Natural killer cell treated with Interleukin-12 subunit alpha and Interleukin-12 subunit beta and Interleukin-15 and Interleukin-18, amount 100 ng/mL, for 72 hours (primary cell): ENCODE measurements at regions not wholly inside any gene's neighbourhood (a gene's known extent, or its start where the extent isn't known, plus 50 kb on each side); places are given as distances from the start of the nearest gene placed in this dataset.

Experiments
- ATAC-seq, 2 donors: fragments of 150-1000 bp; cut with Tn5 transposase in 1 of 2; sonication (Bioruptor Pico), chemical (Tn5 transposase) in 1 of 2; 2 replicates each; pipeline ENCODE4 v1.10.0; 2021
- DNase-seq: peaks from one replicate; pipeline ENCODE4 v3.0.0; 2022; ENCODE audit warnings: low spot score
- H3K27ac Mint-ChIP-seq, 2 donors: 1 replicate in 1 of 2; 2 replicates in 1 of 2; pipeline ENCODE4 v1.8.0; 2022; ENCODE audit warnings: mixed read lengths in 2 of 2, mild to moderate bottlenecking in 1 of 2, moderate library complexity in 1 of 2
- H3K27me3 Mint-ChIP-seq, 2 donors: 1 replicate in 1 of 2; 2 replicates in 1 of 2; pipeline ENCODE4 v1.8.0; 2022; ENCODE audit warnings: mixed read lengths in 2 of 2
- H3K36me3 Mint-ChIP-seq: one replicate; pipeline ENCODE4 v1.8.0; 2022; ENCODE audit warnings: mixed read lengths
- H3K4me1 Mint-ChIP-seq, 2 donors: 1 replicate in 1 of 2; 2 replicates in 1 of 2; pipeline ENCODE4 v1.8.0; 2022; ENCODE audit warnings: low read depth in 2 of 2, mixed read lengths in 2 of 2, mild to moderate bottlenecking in 1 of 2
- H3K4me3 Mint-ChIP-seq: one replicate; pipeline ENCODE4 v1.8.0; 2022; ENCODE audit warnings: mixed read lengths
- H3K9me3 Mint-ChIP-seq: 2 replicates; pipeline ENCODE4 v1.8.0; 2022; ENCODE audit warnings: mixed read lengths

GRCh38 chr10:78912361-78913218 is 156.2 kb upstream of the ZMIZ1 start:
- no peaks in the 10 kb centered on the region for H3K27me3 Mint-ChIP-seq
- no peak for ATAC-seq
- H3K4me1 Mint-ChIP-seq: no peaks in the 10 kb centered on the region
- H3K27ac Mint-ChIP-seq: no peak overlapping the region
- no peak overlapping the region for H3K4me3 Mint-ChIP-seq
- H3K36me3 Mint-ChIP-seq: no peaks in the 10 kb centered on the region
- H3K9me3 Mint-ChIP-seq: no peaks in the 10 kb centered on the region
- no peak for DNase-seq

- Mint-ChIP-seq H3K27me3 (no peaks in the 10 kb centered on the region), H3K4me1 (no peaks in the 10 kb centered on the region), H3K9me3 (no peaks in the 10 kb centered on the region), H3K36me3 (no peaks in the 10 kb centered on the region), H3K27ac (no peak overlapping the region), H3K4me3 (no peak overlapping the region)
- no peak for DNase-seq
- ATAC-seq: no peak
Observed at GRCh38 chr10:78913219-78914059, 155.3 kb upstream of the ZMIZ1 start.

DNA sequence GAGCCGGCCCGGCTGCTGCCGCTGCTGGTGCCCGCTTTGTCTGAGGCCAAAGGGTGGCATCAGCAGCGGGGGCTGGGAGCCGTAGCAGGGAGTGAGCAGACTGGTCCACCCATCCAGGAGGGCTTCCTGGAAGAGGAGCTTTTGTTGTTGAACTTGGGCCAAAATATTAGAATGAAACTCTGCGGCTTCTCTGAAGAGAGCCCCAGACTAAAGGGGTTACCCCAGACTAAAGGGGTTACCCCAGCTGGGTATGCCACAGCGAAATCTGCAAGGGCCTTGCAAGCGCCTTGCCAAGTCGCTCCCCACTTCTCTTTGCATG is 154.7 kb upstream of the ZMIZ1 start:
- ATAC-seq: no peak

GRCh38 chr10:78914502-78915189 is 154.1 kb upstream of the ZMIZ1 start:
- Mint-ChIP-seq H3K4me1 (no peaks in the 10 kb centered on the region), H3K27me3 (peaks cover 0 to 2% of the 10 kb centered on the region in 2 donors), H3K4me3 (no peak overlapping the region), H3K27ac (no peak overlapping the region), H3K9me3 (no peaks in the 10 kb centered on the region), H3K36me3 (no peaks in the 10 kb centered on the region)
- ATAC-seq (no peak), DNase-seq (no peak)

More for the DNA sequence above, 154.7 kb upstream of the ZMIZ1 start:
- DNase-seq: no peak
- H3K9me3 Mint-ChIP-seq: no peaks in the 10 kb centered on the region
- H3K27me3 Mint-ChIP-seq: peaks cover 0 to 2% of the 10 kb centered on the region in 2 donors
- no peaks in the 10 kb centered on the region for H3K36me3 Mint-ChIP-seq
- H3K27ac Mint-ChIP-seq: no peak overlapping the region
- H3K4me3 Mint-ChIP-seq: no peak overlapping the region
- H3K4me1 Mint-ChIP-seq: no peaks in the 10 kb centered on the region

DNA sequence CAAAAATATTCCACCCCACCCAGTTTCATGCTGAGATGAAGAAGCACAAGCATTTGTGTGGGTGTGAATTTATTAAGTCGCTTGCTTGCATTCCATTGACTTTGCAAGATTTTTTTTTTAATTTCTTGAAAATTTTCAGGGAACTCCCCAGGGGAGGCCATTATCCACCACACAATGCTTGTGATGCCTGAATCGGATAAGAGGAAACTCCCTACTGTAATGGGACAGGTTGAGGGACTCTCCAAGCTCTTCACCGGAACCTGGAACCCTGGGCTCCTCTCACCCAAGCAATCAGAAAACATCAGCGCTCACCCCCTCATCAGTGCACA is 153.6 kb upstream of the ZMIZ1 start:
- no peak for ATAC-seq
- DNase-seq: no peak
- Mint-ChIP-seq H3K4me1 (no peaks in the 10 kb centered on the region), H3K27me3 (peaks cover 0 to 2% of the 10 kb centered on the region in 2 donors), H3K4me3 (no peak overlapping the region), H3K36me3 (no peaks in the 10 kb centered on the region), H3K27ac (no peak overlapping the region), H3K9me3 (no peaks in the 10 kb centered on the region)

- Mint-ChIP-seq H3K27me3 (peaks cover 0 to 2% of the 10 kb centered on the region in 2 donors), H3K4me3 (no peak overlapping the region), H3K27ac (no peak overlapping the region), H3K4me1 (no peaks in the 10 kb centered on the region), H3K36me3 (no peaks in the 10 kb centered on the region), H3K9me3 (no peaks in the 10 kb centered on the region)
- ATAC-seq: no peak
- no peak for DNase-seq
Observed at GRCh38 chr10:78916227-78916626, 152.5 kb upstream of the ZMIZ1 start.

DNA sequence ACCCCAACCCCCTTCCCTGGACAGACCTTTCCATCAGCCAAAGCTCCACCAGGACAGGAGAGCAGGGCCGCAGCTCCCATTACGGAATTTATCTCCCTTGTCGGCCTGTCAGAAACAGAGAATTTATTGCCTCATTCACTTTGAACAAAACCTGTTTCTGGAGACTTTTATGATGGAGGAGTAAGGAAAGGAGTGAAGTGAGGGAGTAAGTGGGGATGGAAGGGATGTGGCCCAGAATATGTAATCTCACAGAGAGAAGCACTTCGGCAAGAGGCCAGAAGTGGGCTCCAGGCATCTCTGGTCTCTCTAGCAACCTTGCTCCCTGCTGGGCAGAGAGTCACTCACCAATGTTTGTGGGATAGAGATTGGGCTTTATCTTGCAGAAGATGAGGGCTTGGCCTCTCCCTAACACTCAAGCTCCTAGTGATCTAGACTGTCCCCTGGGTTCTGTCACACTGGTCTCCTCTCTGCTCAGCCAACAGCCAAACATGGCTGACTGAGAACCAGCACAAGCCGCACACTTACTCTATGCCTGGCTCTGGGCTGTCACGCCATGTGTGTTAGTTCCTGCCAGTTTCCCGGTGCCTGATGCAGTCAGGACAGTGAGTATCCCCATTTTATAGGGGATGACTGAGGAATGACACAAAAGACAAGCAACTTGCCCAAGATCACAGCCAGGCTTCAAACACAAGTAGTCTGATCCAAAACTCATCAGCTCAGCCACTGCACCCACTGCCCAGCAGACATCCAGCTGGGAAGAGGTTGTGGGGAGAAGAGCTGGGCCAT is 149.4 kb upstream of the ZMIZ1 start:
- DNase-seq (no peak), ATAC-seq (no peak)
- Mint-ChIP-seq H3K4me3 (no peak overlapping the region), H3K4me1 (no peaks in the 10 kb centered on the region), H3K9me3 (no peaks in the 10 kb centered on the region), H3K36me3 (no peaks in the 10 kb centered on the region), H3K27ac (no peak overlapping the region), H3K27me3 (peaks cover 0 to 9% of the 10 kb centered on the region in 2 donors)

DNA sequence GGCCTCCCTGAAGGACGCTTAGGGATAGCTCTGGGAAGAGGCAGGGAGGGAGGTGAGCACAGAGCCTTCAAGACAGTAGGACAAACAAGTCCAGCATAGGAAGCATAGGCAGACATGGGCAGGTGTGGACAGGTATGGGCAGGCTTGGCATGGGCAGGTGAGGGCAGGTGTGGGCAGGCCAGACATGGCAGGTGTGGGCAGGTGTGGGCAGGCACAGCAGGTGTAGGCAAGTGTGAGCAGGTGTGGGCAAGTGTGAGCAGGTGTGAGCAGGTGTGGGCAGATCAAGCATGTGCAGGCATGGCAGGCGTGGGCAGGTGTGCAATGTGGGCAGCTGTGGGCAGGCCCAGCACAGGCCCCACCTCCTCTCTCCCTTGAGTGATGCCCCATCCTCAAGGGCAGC is 148.8 kb upstream of the ZMIZ1 start:
- ATAC-seq: peak; percentile 43 to 51

DNA sequence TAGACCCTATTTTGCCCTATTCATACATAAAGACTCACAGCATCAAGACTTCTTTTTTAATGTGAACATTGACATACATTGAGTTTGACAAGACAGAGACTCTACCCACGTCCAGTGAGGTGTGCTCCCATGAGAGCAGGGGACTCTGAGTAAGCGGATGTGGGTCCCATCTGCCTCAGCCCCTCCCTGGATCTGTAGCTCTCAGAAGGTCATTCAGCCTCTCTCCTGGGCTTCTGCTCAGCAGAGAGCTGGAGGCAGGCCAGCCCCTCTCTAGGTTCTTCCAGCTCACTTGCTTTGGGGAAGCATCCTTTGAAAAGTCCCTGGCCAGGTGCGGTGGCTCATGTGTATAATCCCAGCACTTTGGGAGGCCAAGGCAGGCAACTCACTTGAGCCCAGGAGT is 146.9 kb upstream of the ZMIZ1 start:
- ATAC-seq (no peak), DNase-seq (no peak)
- Mint-ChIP-seq H3K36me3 (no peaks in the 10 kb centered on the region), H3K9me3 (no peaks in the 10 kb centered on the region), H3K27me3 (peaks cover 0 to 9% of the 10 kb centered on the region in 2 donors), H3K27ac (no peak overlapping the region), H3K4me1 (no peaks in the 10 kb centered on the region), H3K4me3 (no peak overlapping the region)

More for the DNA sequence above, 148.8 kb upstream of the ZMIZ1 start:
- Mint-ChIP-seq H3K27ac (no peak overlapping the region), H3K4me3 (no peak overlapping the region), H3K27me3 (peaks cover 0 to 9% of the 10 kb centered on the region in 2 donors), H3K9me3 (no peaks in the 10 kb centered on the region), H3K4me1 (no peaks in the 10 kb centered on the region), H3K36me3 (no peaks in the 10 kb centered on the region)
- DNase-seq: no peak

DNA sequence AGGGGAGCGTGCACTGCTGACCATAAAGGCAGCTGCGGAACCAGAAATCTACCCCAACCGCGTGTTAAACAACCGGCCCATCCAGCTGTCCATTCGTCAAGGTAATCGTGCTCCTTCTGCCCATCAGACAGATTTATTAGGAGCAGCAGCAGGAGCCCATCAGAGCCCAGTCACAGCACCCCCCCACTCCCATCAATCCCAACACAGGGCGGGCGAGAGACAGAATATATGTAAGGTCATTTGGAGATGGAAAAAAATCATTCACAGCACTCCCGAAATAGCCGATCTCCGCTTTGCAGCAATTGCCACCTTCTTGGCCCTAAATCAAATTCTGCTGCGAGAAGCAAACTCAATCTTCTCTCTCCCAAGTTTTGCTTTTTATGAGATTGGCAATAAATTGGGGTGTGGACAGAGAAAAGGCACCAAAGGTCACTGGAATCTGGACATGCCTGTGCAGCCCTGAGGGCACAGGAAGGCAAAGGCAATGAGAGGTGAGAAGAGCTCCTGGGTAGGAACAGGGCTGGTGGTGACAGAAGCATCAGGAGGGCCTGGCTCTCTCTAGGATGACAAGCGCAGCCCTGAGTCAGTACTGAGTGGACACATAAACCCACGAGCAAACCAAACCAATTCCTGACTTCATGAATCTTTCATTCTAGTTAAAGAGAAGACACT is 145.0 kb upstream of the ZMIZ1 start:
- peaks cover 6 to 13% of the 10 kb centered on the region in 2 donors for H3K27me3 Mint-ChIP-seq
- H3K9me3 Mint-ChIP-seq: no peaks in the 10 kb centered on the region
- no peak overlapping the region for H3K4me3 Mint-ChIP-seq
- H3K4me1 Mint-ChIP-seq: no peaks in the 10 kb centered on the region
- no peaks in the 10 kb centered on the region for H3K36me3 Mint-ChIP-seq
- no peak overlapping the region for H3K27ac Mint-ChIP-seq
- no peak for DNase-seq
- no peak for ATAC-seq

DNA sequence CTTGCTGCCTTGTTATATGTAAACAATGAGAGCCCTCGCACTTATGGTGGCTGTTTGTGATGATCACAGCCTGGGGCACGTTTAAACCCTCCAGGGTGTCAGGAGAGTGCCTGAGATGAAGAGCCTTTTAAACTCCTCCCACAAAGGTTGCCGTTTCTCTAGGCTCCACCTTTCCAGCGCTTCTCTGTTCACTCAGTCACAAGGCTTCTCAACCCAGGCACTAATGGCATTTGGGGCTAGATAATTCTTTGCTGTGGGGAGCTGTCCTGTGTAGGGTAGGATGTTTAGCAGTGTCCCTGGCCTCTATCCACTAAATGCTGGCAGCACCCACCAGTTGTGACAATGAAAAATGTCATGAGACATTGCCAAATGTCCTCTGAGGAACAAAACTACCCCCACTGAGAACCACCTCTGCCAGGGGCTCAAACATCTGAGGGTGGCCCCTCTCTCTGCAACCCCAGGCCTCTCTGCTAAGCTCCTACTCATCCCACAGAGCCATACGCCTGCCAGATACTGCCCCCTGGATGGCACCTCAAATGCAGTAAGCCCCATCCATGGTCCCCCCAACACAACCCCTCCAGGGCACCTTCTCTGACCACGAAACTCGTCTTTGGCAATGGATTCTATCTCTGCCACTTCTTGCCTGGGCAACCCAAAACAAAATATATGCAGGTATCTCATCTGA is 144.3 kb upstream of the ZMIZ1 start:
- Mint-ChIP-seq H3K4me1 (no peaks in the 10 kb centered on the region), H3K4me3 (no peak overlapping the region), H3K27ac (no peak overlapping the region), H3K36me3 (no peaks in the 10 kb centered on the region), H3K9me3 (no peaks in the 10 kb centered on the region), H3K27me3 (peaks cover 6 to 12% of the 10 kb centered on the region in 2 donors)
- DNase-seq (no peak), ATAC-seq (no peak)

DNA sequence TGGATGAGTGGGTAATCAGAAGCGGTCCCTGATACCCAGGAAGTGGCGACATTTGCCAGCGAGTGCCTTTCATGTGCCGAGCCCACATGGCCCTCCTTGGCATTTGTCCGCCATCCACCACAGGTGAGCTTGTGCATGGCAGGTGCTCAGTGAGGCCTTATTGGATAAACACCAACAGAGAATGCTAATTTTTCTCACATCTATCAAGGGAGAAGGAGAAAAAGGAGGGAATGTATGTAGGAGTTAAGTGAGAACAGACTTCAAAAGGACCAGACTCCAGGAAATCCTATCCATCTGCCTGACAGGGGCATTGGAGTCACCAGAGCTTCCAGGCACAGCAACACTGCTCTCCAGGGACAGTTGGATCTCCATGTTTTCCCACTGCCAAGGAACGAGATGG is 143.5 kb upstream of the ZMIZ1 start:
- Mint-ChIP-seq H3K27me3 (peaks cover 6 to 12% of the 10 kb centered on the region in 2 donors), H3K27ac (no peak overlapping the region), H3K36me3 (no peaks in the 10 kb centered on the region), H3K4me3 (no peak overlapping the region), H3K9me3 (no peaks in the 10 kb centered on the region), H3K4me1 (no peaks in the 10 kb centered on the region)
- ATAC-seq: no peak
- no peak for DNase-seq
